ENCODE measurements at regions not wholly inside any gene's neighbourhood (a gene's known extent, or its start where the extent isn't known, plus 50 kb on each side); places are given as distances from the start of the nearest gene placed in this dataset.

DNA sequence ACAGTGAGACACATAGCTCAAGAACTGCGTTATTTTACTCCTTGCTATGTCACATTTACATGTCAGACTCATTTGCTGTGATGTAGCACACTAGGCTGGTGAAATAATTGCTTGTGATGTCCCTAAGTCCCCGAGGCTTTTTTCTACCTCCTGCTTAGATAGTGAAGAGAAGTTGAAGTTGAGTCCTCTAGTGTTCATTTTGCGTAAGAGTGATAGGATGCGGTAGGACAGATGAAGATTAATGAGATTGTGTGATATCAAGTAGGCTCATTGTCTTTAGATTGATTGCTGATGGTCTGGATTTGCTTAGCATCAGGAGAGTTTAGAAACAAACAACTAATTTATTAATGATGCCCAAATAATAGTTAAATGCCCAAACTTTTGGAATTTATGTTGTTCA is 173.6 kb upstream of the NUDT6 start:
- DNase-seq (ENCODE audit: low spot score) = no peak

DNA sequence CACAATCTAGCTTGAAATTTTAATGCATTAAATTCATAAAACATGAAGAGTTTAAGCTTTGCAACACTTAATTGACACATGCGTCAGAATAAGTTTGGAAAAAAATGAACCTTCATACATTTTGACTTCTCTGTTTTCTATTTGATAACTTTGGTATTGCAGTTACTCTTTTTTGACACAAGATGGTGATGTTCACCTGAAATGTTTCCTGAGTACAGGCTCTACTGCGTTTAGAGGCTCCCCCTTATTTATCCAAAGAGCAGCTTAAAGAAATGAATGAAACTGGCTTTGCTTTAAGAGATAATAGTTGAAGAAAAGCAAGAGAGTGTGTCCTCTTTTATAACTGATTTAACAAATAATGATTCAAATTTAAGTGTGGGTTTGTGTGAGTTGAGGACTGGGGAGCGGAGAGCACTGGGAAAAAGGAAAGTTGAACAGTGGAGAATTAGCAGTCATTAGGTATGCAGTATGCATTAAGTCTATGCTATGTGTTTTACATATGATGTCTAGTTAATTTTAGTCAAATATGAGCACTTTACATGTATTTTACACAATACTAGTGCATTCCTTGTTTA is 180.6 kb upstream of the NUDT6 start:
- DNase-seq (ENCODE audit: low spot score) = peak; percentile 20

DNA sequence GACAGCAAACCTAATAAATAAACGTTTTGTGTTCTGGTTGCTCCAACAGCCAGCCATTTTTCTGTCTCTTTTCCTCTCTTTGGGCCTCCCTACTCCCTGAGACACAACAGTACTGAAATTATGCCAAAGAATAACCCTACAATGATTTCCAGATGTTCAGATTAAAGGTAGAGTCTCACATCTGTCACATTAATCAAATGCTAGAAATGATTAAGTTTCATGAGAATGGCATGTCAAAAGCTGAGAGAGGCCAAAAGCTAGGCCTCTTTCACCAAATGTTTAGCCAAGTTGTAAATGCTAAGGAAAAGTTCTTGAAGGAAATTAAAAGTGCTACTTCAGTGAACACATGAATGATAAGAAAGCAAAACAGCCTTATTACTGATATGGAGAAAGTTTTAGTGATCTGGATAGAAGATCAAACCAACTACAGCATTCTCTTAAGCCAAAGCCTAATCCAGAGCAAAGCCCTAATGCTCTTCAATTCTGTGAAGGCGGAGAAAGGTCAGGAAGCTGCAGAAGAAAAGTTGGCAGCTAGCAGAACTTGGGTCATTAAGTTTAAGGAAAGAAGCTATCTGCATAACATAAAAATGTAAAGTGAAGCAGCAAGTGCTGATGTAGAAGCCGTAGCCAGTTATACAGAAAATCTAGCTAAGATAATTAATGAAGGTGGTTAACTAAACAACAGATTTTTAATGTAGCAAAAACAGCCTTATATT is 182.1 kb upstream of the NUDT6 start:
- DNase-seq (ENCODE audit: low spot score) = no peak

DNA sequence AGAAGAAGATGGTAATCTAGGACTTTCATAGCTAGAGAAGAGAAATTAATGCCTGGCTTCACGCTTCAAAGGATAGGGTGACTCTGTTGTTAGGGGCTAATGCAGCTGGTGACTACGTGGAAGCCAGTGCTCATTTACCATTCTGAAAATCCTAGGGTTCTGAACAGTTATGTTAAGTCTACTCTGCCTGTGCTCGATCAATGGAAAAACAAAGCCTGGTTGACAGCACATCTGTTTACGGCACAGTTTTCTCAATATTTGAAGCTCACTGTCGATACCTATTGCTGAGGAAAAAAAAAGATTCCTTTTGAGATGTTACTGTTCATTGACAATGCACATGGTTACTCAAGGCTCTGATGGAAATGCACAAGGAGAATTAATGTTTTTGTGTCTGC is 182.6 kb upstream of the NUDT6 start:
- DNase-seq (ENCODE audit: low spot score) = no peak

DNA sequence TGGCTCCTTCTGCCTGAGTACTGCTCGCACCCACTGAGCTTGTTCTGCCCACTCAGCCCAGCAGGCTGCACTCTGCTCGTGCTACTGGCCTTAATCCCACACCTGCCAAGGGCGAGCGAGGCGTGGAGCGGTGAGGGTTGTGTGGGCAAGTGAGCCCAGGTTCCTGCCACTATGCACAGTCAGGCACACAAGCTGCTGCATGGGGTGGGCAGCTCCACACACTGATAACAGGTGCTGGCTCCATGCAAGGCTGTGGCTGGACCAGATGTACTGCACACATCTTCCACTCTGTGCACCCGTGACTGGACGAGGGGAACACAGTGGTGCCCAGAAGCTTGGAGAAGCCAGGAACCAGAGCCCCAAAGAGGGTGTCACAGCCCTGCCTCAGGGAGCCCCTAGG is 184.3 kb upstream of the NUDT6 start:
- no peak for DNase-seq (ENCODE audit: low spot score)

DNA sequence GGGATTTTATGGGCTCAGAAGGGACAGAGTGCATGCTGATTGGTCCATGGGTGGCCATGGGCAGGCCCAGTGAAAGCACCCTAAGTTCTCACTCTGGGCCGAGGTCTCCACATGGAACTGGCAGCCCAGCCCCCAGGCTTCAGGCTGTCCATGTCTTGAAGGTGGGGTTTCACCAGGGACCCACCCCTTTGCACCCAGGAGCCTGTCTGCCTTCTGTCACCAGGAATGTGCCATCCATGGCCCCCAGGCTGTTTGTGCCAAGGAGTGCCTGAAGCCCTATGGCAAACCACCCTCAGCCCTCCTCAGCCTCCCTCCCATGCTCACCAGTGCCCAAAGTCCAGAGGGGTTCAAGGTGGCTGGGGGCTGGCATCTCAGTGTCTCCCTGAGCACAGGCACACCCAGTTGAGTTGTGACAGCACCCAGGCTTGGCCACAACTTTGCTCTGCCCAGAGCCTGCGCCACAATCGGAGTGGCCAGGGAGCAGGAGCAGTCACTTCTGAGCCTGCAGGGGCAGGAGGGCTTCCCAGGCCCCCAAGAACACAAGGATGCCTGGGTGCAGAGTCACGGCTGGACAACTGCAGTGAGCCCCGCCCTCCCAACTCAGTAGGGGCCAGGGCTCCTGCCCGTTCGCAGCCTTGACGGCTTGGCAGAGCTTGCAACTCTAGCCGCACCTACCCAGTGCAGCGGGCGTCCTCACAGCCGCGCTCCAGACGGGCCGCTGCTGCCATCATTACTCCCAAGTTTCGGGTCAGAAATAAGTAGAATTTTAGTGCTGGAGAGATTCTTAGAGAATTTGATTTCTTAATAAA is 185.3 kb upstream of the NUDT6 start:
- no peak for DNase-seq (ENCODE audit: low spot score)

DNA sequence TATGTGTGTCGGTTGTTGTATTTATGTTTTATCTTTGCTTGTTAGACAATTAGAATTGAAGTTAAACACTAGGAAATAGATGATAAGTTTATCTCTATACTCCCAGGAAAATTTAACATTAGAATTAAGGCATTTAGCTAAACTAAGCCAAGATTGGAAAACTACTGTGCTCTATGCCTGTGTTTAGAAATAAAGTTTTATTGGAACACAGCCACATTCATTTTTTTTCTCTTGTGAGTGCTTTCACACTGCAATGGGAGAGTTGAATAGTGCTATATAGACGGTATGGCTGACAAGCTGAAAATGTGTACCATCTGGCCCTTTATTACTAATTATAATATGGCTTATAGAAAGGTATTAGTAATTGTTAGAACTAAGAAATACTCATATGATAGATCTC is 186.7 kb upstream of the NUDT6 start:
- no peak for DNase-seq (ENCODE audit: low spot score)

DNA sequence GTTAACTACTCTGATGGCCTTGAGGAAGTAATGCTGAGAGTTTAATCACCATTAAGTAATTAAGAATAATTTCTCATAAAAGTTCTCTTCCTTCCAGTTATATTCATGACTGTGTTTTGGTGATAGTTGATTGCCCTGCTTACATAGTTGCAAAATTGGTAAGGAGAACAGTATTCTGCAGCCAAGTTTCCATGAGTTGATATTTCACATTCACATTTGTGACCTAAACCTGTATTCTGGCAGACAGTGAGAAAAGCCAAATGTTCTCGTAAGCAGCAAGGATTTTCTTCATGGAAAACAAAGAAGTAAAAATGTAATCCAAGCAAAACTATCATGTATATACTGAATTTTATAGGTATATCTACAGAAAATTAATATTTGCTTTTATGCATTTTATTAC is 187.8 kb upstream of the NUDT6 start:
- no peak for DNase-seq (ENCODE audit: low spot score)

DNA sequence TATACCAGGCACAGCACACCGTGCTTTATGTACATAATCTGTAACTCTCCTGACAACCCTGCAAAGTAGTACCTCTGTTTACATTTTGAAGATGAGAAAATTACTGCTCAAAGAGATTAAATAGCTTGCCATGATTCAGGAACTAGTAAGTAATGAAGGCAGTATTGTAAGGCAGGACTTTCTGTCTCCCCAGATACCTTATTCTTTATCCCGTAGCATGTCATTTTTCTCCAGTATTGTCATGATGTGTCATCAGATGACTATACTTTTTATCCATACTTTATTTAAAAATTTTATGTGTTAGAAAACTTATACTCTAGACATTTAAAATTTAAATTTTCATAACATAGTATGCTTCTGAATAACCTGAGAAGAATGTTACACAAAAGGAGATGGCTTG is 188.3 kb upstream of the NUDT6 start:
- DNase-seq (ENCODE audit: low spot score) = no peak

DNA sequence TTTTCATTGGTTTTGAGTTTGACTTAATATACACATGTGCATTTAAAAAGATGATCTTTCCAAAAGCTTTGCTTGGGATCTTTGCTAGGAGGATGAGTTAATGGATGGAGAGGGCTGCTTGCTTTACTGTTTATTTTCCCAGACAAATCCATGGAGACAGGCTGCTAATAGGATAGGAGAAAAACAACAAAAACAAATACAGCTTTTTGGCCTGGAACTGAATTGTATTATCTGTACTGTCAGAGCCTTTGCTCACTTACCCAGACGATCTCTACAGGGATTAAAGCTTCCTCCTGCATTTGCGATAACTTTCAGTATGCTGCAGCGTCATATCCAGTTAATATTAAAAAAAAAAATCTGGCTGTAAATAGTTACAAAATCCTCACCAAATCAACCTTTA is 190.8 kb upstream of the NUDT6 start:
- DNase-seq (ENCODE audit: low spot score) = no peak

DNA sequence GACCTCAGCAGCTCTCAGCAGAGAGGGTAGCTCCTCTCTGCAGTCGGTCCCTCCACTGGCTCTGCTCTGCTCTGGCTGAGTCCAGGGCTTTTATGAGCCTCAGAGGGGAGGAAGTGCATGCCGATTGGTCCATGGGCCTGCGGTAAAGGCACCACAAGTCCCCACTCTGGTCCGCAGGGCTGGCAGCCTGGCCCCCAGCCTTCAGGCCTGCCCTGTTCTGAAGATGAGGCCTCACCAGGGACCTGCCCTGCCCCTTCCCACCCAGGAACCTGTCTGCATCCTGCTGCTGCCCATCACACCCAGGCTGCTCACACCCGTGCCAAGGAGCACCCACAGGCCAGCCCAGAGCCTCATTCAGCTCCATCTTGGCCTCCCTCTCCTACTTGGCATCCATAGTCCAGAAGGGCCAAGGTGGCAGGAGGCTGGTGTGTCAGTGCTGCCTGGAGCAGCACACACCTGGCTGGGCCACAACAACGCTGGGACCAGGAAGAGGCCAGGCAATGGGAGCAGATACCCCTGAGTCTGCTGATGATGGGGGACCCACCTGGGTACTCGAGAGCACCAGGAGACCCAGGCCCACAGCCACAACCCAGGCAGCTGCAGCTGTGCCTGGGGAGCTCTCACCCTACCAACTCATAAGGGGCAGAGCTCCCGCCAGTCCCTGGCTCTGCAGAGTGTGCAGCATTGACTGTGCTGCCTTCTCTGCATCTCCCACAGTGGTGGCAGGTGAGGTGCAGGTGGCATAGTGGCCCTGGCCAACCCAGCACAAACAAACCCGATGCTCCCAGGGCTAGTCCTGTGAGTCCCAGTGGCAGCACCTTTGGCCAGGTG is 191.9 kb upstream of the NUDT6 start:
- no peak for DNase-seq (ENCODE audit: low spot score)

DNA sequence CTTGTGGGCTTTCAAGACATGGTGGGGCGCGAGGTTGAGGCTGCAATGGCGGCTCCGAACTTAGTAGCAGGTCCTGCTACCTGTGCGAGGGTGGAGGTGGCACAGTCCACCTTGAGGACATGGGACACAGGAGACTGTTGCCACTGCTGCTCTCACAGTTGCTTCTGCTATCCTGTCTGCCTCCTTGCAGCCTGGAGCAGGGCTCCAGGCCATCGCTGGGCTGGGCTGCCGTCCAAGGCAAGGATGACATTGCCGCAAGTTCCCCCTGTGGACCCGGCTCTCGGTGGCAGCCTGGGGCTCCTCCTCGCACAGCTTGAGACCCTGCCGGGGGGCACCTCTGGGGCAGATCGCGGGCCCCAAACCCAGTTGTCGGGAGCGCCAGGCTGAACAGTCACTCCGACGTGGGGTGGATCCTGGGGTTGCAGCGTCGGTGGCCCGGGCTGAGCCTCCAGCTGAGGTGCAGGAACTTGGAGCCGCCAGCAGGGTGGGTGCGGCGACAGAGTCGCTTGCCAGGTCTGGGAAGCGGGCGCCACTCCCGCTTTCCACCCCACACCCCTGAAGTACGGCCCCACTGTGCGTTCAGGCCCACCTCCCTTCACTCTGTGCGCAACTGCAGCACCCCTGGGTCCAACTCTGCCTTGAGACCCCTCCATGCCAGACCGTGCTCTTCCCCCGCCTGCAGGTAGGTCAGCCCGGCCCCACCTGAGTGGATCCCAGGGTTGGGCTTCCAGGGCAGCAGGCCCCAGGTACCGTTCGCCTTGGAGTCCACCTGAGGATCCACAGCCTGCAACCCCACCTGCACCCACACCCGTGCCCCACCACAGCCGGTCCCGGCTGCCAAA is 192.7 kb upstream of the NUDT6 start:
- DNase-seq (ENCODE audit: low spot score) = no peak

DNA sequence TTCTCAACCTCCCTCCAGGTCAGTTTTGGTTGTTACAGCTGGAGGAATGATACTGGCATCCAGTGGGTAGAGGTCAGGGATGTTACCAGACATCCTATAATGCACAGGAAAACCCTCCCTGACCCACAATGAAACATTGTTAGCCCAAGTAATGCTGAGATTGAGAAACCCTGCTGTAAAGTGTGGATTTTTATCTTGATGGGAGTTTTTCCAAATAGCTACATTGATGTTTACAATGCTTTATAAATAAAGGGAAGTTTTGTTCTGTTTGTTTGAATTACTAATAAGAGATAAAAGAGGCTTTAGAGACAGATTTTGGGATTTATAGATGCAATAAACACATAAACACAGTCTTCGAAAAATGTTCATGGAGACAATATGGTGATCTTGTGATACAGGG is 194.0 kb upstream of the NUDT6 start:
- no peak for DNase-seq (ENCODE audit: low spot score)

DNA sequence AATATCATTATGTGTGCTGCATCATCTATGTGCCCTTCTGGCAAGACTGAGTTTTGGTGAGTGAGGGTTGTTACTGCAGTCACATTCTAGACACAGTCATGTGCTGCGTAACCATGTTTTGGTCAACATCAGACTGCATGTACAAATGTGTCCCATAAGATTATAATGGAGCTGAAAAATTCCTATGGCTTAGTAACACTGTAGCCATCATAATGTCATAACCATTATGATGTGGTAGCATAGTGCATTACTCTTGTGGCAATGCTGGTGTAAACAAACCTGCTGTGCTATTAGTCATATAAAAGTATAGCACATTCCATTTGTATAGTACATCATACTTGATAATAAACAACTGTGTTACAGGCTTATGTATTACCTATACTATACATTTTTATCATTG is 198.1 kb upstream of the NUDT6 start:
- no peak for DNase-seq (ENCODE audit: low spot score)

DNA sequence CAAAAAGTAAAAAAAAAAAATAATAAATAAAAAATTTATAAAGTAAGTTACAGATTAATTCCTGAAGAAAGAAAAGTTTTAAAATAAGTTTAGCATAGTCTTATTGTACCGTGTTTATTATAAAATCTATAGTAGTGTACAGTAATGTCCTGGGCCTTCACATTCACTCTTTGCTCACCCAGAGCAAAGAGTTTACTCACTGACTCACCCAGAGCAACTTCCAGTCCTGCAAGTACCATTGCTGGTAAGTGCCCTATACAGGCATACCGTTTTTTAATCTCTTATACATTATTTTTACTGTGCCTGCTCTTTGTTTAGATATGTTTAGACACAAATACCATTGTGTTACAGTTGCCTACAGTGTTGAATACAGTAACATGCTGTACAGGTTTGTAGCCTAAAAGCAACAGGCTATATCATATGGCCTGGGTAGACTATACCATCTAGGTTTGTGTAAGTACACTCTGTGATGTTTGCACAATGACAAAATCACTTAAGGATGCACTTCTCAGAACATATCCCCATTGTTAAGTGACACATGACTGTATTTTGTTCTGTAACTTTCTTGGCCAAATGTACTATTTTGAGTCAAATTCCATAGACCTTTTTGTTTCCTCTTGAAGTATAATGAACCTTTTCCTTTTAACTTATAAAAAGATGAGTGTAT is 199.0 kb upstream of the NUDT6 start:
- DNase-seq (ENCODE audit: low spot score) = no peak

DNA sequence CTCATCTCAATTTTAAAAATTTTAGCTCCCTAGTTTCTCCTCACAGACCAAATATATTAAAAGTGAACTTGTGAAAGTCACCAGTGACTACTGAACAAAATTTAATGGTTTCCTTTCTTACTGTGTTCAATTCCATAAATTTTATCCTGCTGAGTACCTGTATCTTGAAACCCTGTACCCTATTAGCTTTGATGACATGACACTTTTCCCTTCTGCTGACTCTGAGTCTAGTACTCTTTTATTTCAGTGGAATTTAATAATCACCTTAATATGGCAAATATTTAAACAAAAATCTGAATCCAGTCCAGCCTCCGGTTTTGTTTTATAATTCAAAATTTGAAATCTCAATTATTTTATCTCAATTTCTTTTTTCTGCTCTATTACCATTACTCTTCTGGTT is 203.1 kb upstream of the NUDT6 start:
- no peak for DNase-seq (ENCODE audit: low spot score)

DNA sequence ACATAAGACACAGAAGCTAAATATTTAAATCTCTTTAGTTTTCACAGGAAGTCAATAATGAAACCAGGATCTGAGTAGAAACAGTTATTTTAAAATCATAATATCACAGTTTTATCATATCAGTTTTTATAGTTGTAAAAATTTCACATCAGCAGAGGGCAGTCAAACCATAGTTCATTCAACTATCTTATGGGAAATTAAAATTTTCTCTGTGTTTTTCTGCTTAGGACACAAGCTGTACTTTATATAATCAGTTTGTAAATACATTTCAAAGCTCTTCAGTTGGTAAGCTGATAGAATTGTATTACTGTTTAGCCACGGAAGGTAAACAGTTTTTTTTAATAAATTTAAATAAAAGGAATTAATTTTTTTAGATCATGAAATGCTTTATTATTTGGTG is 204.8 kb upstream of the NUDT6 start:
- DNase-seq (ENCODE audit: low spot score) = no peak

DNA sequence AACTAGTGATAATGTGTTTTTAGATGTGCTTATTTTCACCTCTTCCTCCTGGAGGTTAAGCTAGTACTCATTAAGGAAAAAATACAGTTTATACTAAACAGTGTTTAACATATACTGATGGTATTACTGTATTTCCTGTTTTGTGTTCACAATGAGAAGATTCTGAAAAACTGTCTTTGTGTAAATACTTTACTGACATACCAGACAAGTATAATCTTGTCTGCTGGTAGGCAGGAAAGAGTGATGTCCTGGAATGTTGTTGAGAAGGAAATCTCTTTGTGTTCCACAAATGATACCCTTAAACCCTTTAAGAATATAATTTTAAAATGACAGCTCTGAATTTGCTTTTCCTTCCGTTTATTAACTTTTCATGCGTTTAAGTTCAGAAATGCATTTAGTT is 205.5 kb upstream of the NUDT6 start:
- DNase-seq (ENCODE audit: low spot score) = no peak

DNA sequence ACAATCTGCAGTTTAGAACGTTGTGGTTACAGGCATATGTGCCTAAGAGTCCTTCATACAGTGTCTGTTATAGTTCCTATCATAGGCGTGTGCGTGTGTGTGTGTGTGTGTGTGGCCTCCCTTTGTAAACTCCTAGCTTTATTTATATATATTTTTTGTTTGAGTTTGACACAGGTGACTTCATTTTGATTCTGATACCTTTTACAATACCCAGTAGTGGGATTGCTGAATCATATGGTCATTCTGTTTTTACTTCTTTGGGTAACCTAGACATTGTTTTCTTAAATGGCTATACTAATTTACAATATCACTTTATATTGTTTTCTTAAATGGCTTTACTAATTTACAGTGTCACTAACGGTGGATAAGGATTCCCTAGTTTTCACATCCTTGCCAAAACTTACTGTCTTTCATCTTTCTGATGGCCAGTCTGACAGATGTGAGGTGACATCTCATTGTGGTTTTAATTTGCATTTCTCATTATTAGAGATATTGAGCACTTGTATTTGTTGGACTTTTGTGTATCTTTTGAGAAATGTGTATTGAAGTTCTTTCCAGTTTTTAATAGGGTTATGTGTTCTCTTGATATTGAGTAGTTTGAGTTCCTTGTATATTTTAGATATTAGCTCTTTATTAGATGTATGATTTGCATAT is 211.1 kb upstream of the NUDT6 start:
- DNase-seq (ENCODE audit: low spot score) = no peak

DNA sequence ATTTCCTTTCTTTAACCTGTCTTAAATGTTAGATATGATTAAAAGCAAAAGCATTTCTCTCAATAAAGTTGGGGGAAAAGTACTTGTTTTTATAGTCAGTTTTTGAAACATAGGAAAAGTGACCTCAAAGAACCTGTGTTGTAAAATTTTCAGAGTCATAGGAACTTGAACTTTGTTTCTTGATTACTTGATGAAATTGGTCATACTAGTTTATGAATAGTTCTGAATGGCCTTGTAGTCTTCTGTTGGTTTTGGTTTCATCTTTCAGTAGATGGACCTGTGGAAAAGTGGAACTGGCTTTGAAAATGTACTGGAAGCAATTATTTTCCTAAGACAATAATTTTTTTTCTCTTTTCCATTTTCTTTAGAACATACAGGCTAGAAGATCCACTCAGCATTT is 222.2 kb upstream of the NUDT6 start:
- DNase-seq (ENCODE audit: low spot score) = no peak

Data from SK-N-DZ (cell line).